ENCODE measurements at regions not wholly inside any gene's neighbourhood (a gene's known extent, or its start where the extent isn't known, plus 50 kb on each side); places are given as distances from the start of the nearest gene placed in this dataset.

GRCh38 chr14:66009089-66009488, 477.1 kb upstream of the CCDC196 start:
- TF ChIP-seq CTCF (IDR thresholded peaks at IDR 0.05) (no peak), POLR2A (IDR thresholded peaks at IDR 0.05) (no peak)
